Kidney tubule cell (primary cell): ENCODE measurements at regions not wholly inside any gene's neighbourhood (a gene's known extent, or its start where the extent isn't known, plus 50 kb on each side); places are given as distances from the start of the nearest gene placed in this dataset.

ENCODE experiments used
- DNase-seq: peaks from one replicate; pipeline ENCODE4 v3.0.0-alpha.2; 2018; ENCODE audit warnings: low spot score

GRCh38 chr2:136572335-136572734 is 193.0 kb upstream of the THSD7B start:
- DNase-seq, result no peak

GRCh38 chr2:136557203-136557602 is 208.1 kb upstream of the THSD7B start:
- DNase-seq, result no peak

GRCh38 chr2:136550181-136550580 is 215.2 kb upstream of the THSD7B start:
- no peak for DNase-seq

GRCh38 chr2:136539355-136539754 is 226.0 kb upstream of the THSD7B start:
- no peak for DNase-seq

GRCh38 chr2:136538489-136538888 is 226.9 kb upstream of the THSD7B start:
- no peak for DNase-seq

- DNase-seq, result no peak
Measured at GRCh38 chr2:136534811-136535210, 230.5 kb upstream of the THSD7B start.

GRCh38 chr2:136532171-136532570 is 233.2 kb upstream of the THSD7B start:
- DNase-seq, result no peak

GRCh38 chr2:136531731-136532130 is 233.6 kb upstream of the THSD7B start:
- DNase-seq, result no peak

GRCh38 chr2:136530146-136530545 is 235.2 kb upstream of the THSD7B start:
- no peak for DNase-seq

GRCh38 chr2:136527560-136527959 is 237.8 kb upstream of the THSD7B start:
- DNase-seq, result peak; percentile 9

- no peak for DNase-seq
Measured at GRCh38 chr2:136522724-136523123, 242.6 kb upstream of the THSD7B start.

- DNase-seq, result no peak
Measured at GRCh38 chr2:136517716-136518115, 247.6 kb upstream of the THSD7B start.

- no peak for DNase-seq
Measured at GRCh38 chr2:136510244-136510643, 255.1 kb upstream of the THSD7B start.

- DNase-seq, result no peak
Measured at GRCh38 chr2:136505462-136505861, 259.9 kb upstream of the THSD7B start.

- DNase-seq, result no peak
Measured at GRCh38 chr2:136502660-136503059, 262.7 kb upstream of the THSD7B start.

GRCh38 chr2:136497709-136498108 is 267.6 kb upstream of the THSD7B start:
- no peak for DNase-seq

GRCh38 chr2:136496966-136497365 is 268.4 kb upstream of the THSD7B start:
- no peak for DNase-seq

GRCh38 chr2:136495636-136496035 is 269.7 kb upstream of the THSD7B start:
- no peak for DNase-seq

- no peak for DNase-seq
Measured at GRCh38 chr2:136492901-136493300, 272.4 kb upstream of the THSD7B start.

GRCh38 chr2:136490100-136490499 is 275.2 kb upstream of the THSD7B start:
- no peak for DNase-seq

GRCh38 chr2:136487421-136487820 is 277.9 kb upstream of the THSD7B start:
- no peak for DNase-seq

GRCh38 chr2:136486115-136486514 is 279.2 kb upstream of the THSD7B start:
- DNase-seq, result no peak

GRCh38 chr2:136482966-136483365 is 282.4 kb upstream of the THSD7B start:
- no peak for DNase-seq

GRCh38 chr2:136482006-136482405 is 283.3 kb upstream of the THSD7B start:
- no peak for DNase-seq

- DNase-seq, result no peak
Measured at GRCh38 chr2:136479696-136480095, 285.6 kb upstream of the THSD7B start.
